Stimulated activated naive CD8-positive, alpha-beta T cell treated with anti-CD3 and anti-CD28 coated beads, Interleukin-15, amount 100 ng/mL, for 72 hours (primary cell): ENCODE measurements at regions not wholly inside any gene's neighbourhood (a gene's known extent, or its start where the extent isn't known, plus 50 kb on each side); places are given as distances from the start of the nearest gene placed in this dataset.

Source experiments
- ATAC-seq: fragments of 150-1000 bp; cut with Tn5 transposase; 2 replicates; pipeline ENCODE4 v1.10.0; 2021; ENCODE audit warnings: mild to moderate bottlenecking, moderate library complexity
- DNase-seq, 2 donors: peaks; one replicate each; pipeline ENCODE4 v3.0.0; 2021 to 2022
- H3K27ac Mint-ChIP-seq, 2 donors: one replicate each; pipeline ENCODE4 v1.8.0; 2022; ENCODE audit warnings: mild to moderate bottlenecking in 2 of 2, mixed read lengths in 2 of 2, moderate library complexity in 2 of 2
- H3K27me3 Mint-ChIP-seq: one replicate; pipeline ENCODE4 v1.8.0; 2022; ENCODE audit warnings: mixed read lengths
- H3K4me1 Mint-ChIP-seq: one replicate; pipeline ENCODE4 v1.8.0; 2022; ENCODE audit warnings: mild to moderate bottlenecking, mixed read lengths
- H3K4me3 Mint-ChIP-seq, 2 donors: one replicate each; pipeline ENCODE4 v1.8.0; 2022; ENCODE audit warnings: mild to moderate bottlenecking in 2 of 2, mixed read lengths in 2 of 2, moderate library complexity in 1 of 2
- H3K9me3 Mint-ChIP-seq, 2 donors: one replicate each; pipeline ENCODE4 v1.8.0; 2022; ENCODE audit warnings: mixed read lengths in 2 of 2

DNA sequence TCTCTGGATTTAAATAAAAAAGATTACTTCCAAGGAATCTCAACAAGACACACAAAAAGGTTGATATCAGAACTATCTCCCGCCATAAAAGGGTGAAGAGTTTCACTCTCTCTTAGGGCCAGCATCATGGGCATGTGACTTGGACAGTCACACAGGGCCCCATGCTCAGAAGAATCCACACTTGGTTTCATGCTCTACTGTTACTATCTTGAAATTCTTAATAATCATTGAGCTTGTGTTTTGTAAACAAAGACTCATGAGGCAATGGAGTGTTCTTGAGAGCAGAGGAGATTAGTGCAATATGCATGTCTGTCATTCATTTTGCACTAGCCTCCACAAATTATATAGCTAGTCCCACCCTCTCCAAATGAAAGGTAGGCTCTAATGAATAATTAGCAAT, 58.4 kb downstream of the HMHB1 start:
- no peak overlapping the region for H3K27ac Mint-ChIP-seq
- H3K4me3 Mint-ChIP-seq: no peak overlapping the region
- ATAC-seq: no peak
- H3K9me3 Mint-ChIP-seq: no peaks in the 10 kb centered on the region
- H3K4me1 Mint-ChIP-seq: no peaks in the 10 kb centered on the region
- DNase-seq: no peak
- no peaks in the 10 kb centered on the region for H3K27me3 Mint-ChIP-seq

DNA sequence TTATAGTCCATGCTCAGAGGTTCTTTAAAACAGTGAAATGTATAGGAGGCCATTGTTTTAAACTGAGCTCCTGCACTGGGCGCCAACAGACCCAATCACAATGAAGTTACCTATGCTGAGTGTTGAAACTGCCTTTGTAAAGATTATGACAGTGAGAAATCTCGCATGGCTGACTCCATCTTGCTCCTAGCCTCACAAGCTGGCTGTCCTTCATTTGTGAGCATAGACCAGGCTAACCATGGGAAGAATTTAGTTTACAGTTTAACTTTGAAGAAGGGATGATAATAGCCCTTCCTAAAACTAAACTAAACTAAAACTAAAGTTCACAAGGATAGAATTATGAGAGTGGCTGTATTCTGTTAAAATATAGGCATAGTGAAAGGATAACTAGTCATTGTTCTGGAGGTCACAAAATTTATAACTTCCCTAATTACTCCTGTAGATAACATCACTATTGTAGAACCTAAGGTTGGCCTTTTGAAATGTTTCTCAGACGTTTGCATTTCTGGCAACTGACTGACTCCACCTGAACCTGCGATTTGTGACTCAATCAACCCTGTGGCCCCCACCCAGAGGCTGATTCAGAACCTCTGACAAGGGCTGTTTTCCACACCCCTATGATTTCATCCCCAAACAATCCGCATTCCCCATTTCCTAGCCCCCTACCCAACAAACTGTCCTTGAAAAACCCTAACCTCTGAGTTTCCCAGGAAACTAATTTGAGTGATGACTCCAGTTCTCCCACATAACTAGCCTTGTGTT, 59.1 kb downstream of the HMHB1 start:
- DNase-seq (no peak), ATAC-seq (no peak)
- no peaks in the 10 kb centered on the region for H3K9me3 Mint-ChIP-seq
- H3K4me3 Mint-ChIP-seq: no peak overlapping the region
- H3K27ac Mint-ChIP-seq: no peak overlapping the region
- no peaks in the 10 kb centered on the region for H3K27me3 Mint-ChIP-seq
- no peaks in the 10 kb centered on the region for H3K4me1 Mint-ChIP-seq

DNA sequence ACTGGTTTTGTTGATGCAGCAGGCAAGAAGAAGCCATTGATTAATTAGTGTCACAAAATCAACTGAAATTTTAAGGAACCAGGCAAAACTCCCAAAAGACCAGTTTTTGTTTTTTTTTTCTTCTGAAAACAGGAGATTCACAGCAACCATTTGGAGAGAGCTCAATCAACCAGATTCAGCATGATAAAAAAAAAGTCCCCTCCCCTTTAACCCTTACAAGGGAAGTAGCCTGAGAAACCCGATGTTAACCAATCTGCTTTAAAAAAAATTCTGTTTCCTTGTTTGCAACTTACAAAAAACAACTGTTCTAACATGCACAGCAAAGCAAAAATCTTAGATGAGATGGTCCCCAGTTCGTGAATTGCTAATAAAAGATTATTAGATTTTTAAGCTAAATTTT, 59.7 kb downstream of the HMHB1 start:
- DNase-seq: no peak
- Mint-ChIP-seq H3K9me3 (no peaks in the 10 kb centered on the region), H3K4me1 (no peaks in the 10 kb centered on the region), H3K4me3 (no peak overlapping the region), H3K27me3 (no peaks in the 10 kb centered on the region), H3K27ac (no peak overlapping the region)
- no peak for ATAC-seq

DNA sequence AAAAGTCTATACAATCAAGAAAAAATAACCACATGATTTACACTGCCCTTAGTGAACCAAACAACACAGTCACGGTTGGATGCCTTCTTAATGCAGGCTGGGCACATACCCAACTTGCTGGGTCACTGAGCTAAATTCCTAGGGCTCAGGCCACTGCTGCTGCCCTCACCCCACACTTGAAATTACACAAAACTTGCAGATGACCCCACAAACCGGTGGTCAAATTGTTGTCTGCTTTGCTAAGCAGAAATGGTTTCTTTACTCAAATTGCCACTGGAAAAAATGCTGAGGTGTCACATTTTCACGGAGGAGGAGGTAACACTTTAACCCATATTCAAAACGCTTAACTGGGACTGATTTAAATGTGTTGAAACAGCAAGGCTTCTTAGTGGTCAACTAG, 62.4 kb downstream of the HMHB1 start:
- Mint-ChIP-seq H3K4me1 (no peaks in the 10 kb centered on the region), H3K9me3 (no peaks in the 10 kb centered on the region), H3K27ac (no peak overlapping the region), H3K27me3 (no peaks in the 10 kb centered on the region), H3K4me3 (no peak overlapping the region)
- ATAC-seq (no peak), DNase-seq (no peak)

DNA sequence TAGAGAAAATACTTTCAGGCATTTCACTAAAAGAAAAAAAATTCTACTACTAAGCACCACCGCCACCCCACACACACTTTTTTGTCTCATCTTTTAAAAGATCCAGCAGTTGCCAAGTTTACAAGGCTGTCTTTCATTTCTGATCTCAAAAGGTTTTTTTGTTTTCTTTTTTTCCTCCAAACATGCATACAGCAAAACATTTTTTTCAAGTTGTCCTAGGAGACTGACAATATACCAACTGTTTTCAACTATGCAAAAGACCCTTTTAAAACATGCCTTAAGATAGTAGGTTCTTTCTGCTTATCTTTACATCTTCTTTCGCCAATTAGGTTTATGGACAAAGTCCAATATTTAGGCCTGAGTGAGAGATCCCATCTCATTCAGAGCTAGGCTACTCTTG, 65.2 kb downstream of the HMHB1 start:
- Mint-ChIP-seq H3K9me3 (peaks cover 0 to 5% of the 10 kb centered on the region in 2 donors), H3K4me1 (no peaks in the 10 kb centered on the region), H3K4me3 (no peak overlapping the region), H3K27ac (no peak overlapping the region), H3K27me3 (no peaks in the 10 kb centered on the region)
- DNase-seq: no peak
- no peak for ATAC-seq

DNA sequence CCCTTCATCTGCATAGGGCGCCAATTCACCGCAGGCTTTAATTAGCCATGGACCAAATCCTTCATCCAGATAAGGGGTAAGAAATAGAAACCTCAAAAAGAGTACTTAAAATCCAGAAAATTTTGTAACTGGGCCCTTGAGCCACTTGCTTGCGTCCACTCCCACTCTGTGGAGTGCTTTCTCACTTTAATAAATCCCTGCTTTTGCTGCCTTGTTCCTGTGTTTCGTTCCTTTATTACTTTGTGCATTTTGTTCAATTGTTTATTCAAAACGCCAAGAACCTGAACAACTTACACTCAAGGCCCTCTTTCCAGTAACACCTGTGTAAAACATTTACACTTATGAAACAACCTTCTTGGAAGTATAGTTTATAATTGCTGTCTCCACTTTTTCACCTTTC, 66.5 kb downstream of the HMHB1 start:
- ATAC-seq (no peak), DNase-seq (no peak)
- Mint-ChIP-seq H3K4me1 (no peaks in the 10 kb centered on the region), H3K4me3 (no peak overlapping the region), H3K27me3 (no peaks in the 10 kb centered on the region), H3K27ac (no peak overlapping the region), H3K9me3 (peaks cover 0 to 5% of the 10 kb centered on the region in 2 donors)

DNA sequence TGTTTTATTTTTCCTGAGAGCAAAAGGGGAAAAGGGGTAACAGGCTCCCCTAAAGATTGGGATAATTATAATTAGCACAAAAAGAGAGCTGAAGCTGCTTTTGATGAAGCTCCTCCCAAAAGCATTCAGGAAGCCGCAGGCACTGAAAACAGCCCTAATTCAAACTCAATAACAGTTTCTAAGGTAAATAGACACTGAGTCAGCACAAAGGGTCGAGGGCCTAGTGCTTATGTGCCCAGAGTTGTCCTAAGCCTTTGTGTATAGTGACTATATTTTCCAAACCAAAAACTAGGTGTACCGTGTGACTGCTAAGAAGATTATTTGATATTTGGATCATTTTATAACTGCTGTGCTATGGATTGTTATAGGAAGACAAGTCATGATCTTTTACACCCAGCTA, 67.7 kb downstream of the HMHB1 start:
- Mint-ChIP-seq H3K4me3 (no peak overlapping the region), H3K27me3 (no peaks in the 10 kb centered on the region), H3K4me1 (no peaks in the 10 kb centered on the region), H3K9me3 (peaks cover 0 to 5% of the 10 kb centered on the region in 2 donors), H3K27ac (no peak overlapping the region)
- ATAC-seq (no peak), DNase-seq (no peak)

DNA sequence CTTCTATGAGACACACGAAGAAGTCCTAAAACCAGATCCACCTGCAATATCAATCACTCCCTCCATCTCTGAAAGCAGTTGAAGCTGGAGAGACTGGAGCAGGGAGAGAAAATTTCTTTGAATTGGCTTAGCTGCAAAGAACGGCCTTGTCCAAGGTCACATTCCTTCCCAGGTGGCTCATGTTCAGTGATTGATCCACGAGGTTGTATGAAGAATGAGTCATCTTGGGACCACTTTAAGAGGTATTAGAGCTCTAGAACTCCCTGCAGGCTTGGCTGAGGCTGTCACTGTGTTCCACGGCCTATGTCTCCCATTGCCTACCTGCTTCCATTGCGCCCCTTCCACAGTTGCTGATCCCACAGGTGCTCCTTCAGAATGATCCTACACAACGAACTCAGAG, 68.2 kb downstream of the HMHB1 start:
- no peak for DNase-seq
- no peak overlapping the region for H3K4me3 Mint-ChIP-seq
- H3K4me1 Mint-ChIP-seq: no peaks in the 10 kb centered on the region
- H3K27me3 Mint-ChIP-seq: no peaks in the 10 kb centered on the region
- H3K27ac Mint-ChIP-seq: no peak overlapping the region
- no peak for ATAC-seq
- H3K9me3 Mint-ChIP-seq: peaks cover 0 to 5% of the 10 kb centered on the region in 2 donors

DNA sequence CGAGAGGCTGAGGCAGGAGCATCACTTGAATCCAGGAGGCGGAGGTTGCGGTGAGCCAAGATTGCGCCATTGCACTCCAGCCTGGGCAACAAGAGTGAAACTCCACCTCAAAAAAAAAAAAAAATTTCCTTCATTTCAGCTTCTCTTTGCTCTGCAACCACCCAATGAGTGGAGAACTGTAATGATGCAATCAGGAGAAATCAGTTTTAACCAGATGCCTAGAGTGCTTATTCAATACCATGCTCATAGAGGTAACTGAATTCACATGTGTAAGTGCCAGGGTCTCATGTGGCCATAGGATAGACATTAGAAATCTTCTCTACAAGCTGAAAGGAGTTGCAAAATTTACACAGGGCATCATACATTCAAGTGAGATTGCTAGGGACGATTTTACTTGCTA, 70.6 kb downstream of the HMHB1 start:
- Mint-ChIP-seq H3K4me1 (no peaks in the 10 kb centered on the region), H3K27ac (peak overlapping the region in 1 of 2 donors; percentile 13), H3K4me3 (no peak overlapping the region), H3K9me3 (peaks cover 0 to 5% of the 10 kb centered on the region in 2 donors), H3K27me3 (no peaks in the 10 kb centered on the region)
- no peak for DNase-seq
- peak; percentile 64 for ATAC-seq

DNA sequence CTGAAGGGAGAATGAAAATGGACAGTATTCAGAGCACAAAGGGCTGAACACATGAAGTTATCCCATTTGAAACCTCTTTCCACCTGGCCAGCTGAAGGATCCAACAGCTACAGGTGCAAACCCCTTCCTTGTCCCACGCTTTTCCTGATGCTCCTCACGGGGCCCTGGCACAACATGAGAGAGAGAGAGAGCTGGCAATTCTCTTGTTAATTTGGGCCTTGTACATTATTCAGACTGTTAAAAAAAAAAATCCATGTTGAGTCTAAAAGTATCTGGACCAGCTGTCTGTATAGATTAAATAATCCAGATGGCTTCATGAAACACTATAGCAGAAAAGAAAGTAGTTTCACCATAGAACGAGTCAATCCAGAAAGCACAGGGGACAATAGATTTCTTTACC, 74.1 kb downstream of the HMHB1 start:
- DNase-seq (no peak), ATAC-seq (no peak)
- Mint-ChIP-seq H3K4me1 (no peaks in the 10 kb centered on the region), H3K4me3 (no peak overlapping the region), H3K9me3 (peaks cover 0 to 5% of the 10 kb centered on the region in 2 donors), H3K27ac (no peak overlapping the region), H3K27me3 (no peaks in the 10 kb centered on the region)

DNA sequence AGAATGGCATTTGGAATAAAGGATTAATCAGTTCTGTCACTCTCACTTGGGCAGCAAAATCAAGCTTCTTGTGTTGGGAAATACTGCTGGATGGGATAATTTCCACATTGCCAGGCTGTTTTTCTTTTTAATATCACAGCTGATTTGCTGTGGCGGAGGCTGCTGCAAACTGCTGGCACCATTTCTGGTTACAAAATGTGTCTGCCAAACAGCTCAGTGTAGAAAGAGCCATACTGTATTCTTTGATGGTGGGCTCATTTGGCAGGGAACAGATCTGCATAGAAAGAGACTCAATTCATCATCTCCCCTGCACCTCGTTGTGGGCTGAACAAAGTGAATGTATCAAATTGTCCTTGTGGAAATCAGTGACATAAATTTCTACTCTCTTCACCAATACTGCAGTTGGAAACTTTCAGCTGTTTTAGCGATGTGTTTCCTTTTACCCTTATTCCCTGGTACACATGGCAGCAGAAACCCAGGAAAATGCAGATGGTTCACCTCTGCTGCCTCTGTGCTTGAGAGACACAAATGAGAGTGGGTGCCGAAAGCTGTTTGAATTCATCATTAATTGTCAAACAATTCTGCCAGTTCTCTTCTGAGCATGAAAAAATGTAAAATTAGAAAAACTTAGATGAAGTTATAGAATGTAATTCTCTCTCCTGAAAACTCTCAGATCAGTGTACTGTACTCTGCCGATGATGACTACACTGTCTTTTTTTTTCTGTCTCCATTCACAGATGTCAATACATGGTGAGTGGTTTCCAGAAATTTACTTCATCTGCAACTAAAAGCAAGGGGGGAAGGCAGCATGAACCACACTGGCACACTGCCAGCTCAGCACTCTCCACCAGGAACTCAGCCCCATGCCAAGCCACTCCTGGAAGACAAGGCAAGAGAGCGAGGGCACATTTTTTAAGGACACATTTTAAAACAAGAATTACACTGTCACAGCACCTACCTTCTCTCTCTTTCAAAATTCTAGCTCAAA, 75.0 kb downstream of the HMHB1 start:
- H3K27me3 Mint-ChIP-seq: no peaks in the 10 kb centered on the region
- no peak overlapping the region for H3K4me3 Mint-ChIP-seq
- ATAC-seq (no peak), DNase-seq (no peak)
- peaks cover 0 to 2% of the 10 kb centered on the region in 2 donors for H3K9me3 Mint-ChIP-seq
- H3K27ac Mint-ChIP-seq: no peak overlapping the region
- no peaks in the 10 kb centered on the region for H3K4me1 Mint-ChIP-seq

DNA sequence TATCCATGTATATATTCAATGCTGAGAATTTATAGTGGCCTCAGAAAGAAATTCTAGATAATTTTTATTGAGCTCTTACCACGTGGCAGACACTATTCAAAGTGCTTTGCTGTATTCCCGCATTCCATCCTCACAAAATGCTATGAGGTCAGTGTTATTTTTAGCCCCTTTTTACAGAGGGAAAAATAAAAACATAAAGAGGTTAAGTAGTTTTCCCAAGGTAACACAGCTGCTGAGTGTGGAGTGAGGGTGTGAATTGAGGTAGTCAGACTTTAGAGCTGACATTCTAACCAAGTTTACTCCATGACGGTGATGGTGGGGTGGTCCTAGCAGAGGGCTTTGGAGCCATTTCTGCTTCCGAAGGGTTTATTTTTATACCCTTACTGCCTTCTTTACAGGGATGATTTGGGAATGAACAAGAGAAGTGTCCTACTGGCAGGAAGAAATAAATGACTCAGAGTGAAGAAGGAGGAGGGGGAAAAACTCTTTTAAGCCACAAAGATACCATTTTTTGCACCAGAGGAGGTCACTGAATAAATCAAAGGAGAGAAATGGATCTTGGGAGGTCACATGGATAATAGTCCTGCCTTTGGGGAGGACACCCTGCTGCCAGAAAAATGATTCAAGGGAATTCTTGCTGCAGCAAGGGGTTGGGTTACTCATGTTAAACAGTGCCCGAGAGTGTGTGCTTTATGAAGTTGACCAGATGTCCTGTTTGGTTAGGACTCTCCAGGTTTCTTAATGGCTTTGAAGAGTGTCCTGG, 76.1 kb downstream of the HMHB1 start:
- DNase-seq (no peak), ATAC-seq (no peak)
- Mint-ChIP-seq H3K27ac (no peak overlapping the region), H3K27me3 (no peaks in the 10 kb centered on the region), H3K9me3 (no peaks in the 10 kb centered on the region), H3K4me3 (no peak overlapping the region), H3K4me1 (no peaks in the 10 kb centered on the region)

DNA sequence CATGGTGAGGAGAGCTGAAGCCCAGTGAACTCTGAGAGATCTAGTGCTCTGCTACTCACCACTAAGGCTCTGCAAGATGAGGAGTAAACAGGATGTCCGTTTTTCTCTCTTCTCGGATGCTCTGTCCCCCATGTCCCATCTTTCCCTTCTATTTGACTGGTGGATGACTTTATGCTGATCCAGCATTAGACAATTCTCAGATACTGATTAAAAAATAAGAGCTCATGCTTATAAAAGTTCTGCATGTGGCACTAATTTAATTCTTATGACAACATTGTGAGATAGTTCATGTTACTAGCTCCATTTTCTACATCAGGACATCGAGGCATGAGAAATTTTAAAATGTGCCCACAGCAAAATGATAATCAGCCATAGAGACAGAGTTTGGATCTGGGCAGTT, 77.0 kb downstream of the HMHB1 start:
- no peaks in the 10 kb centered on the region for H3K4me1 Mint-ChIP-seq
- DNase-seq (no peak), ATAC-seq (no peak)
- no peaks in the 10 kb centered on the region for H3K27me3 Mint-ChIP-seq
- H3K27ac Mint-ChIP-seq: no peak overlapping the region
- no peaks in the 10 kb centered on the region for H3K9me3 Mint-ChIP-seq
- no peak overlapping the region for H3K4me3 Mint-ChIP-seq

DNA sequence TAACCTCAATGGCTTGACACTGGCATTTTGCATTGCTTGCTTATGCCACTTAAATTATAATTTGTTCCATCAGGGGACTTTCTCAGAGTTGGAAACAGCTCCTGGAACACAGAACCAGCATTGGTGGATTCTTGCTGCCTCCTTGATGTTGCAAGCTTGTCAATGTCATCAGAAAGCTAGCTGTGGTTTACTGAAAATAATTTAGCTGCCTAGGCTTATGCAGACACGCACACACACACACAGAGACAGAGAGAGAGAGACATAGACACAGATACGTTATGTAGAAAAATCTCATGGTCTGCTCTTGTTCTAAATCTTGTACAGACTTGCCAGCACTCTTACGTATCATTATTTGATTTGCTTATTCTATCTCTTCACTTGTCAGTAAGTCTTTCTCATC, 78.0 kb downstream of the HMHB1 start:
- Mint-ChIP-seq H3K9me3 (no peaks in the 10 kb centered on the region), H3K4me1 (no peaks in the 10 kb centered on the region), H3K27me3 (no peaks in the 10 kb centered on the region), H3K27ac (no peak overlapping the region), H3K4me3 (no peak overlapping the region)
- DNase-seq: no peak
- ATAC-seq: no peak

DNA sequence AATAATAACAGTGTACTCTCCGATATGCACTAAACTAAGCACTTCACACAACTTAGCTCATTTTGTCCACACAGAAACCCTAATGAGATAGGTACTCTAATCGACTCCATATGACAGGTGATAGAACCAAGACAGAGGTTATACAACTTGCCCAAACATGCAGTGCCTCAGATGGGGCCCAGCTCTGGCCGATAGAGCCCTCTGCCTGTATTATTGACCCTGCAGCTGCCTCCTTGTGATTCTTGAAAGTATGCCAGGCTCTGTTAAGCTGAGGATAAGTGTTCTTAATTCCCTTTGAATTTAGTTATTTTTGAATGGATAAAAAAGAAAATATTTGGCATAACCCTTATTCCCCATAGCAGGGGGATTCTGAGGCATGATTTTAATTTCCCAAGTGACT, 78.5 kb downstream of the HMHB1 start:
- no peak overlapping the region for H3K27ac Mint-ChIP-seq

DNA sequence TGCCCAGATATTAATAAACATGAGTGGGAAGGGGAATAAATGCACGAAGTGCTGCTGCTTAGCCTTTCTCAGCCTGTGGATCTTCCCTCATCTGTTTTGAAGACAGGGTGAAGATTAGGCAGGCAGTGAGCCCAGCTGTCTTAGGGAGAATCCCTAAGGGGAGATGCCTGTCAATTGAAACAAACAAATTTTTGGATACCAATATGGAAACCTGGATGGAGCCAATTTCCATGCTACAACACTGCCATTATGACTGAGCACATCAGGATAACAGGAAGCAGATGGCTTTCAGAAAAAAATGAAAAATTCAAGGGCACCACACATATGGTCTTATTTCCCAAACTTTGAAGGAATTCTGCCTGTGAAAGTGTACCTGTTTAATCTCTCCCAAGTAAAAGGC, 80.3 kb downstream of the HMHB1 start:
- peaks cover 5% of the 10 kb centered on the region for H3K4me1 Mint-ChIP-seq
- H3K27ac Mint-ChIP-seq: no peak overlapping the region
- no peaks in the 10 kb centered on the region for H3K27me3 Mint-ChIP-seq
- DNase-seq: no peak
- no peak overlapping the region for H3K4me3 Mint-ChIP-seq
- H3K9me3 Mint-ChIP-seq: no peaks in the 10 kb centered on the region
- ATAC-seq: no peak

More for the DNA sequence above, 78.5 kb downstream of the HMHB1 start:
- H3K4me3 Mint-ChIP-seq: no peak overlapping the region
- no peaks in the 10 kb centered on the region for H3K4me1 Mint-ChIP-seq
- DNase-seq (no peak), ATAC-seq (no peak)
- H3K27me3 Mint-ChIP-seq: no peaks in the 10 kb centered on the region
- H3K9me3 Mint-ChIP-seq: no peaks in the 10 kb centered on the region
